ENCODE measurements at regions not wholly inside any gene's neighbourhood (a gene's known extent, or its start where the extent isn't known, plus 50 kb on each side); places are given as distances from the start of the nearest gene placed in this dataset.

- no peaks in the 10 kb centered on the region for H3K79me1 ChIP-seq (ENCODE audit: low read length)
- H3K4me3 ChIP-seq (ENCODE audit: low read length) = no peak overlapping the region
- no peak overlapping the region for H2BK5ac ChIP-seq (ENCODE audit: low read length)
- no peak overlapping the region for H3K4me2 ChIP-seq (ENCODE audit: low read length)
- WGBS (ENCODE audit: extremely low coverage, insufficient coverage, low lambda C conversion rate) = no CpG with 5 or more reads among the region's 3 CpGs
- no peak overlapping the region for H3K56ac ChIP-seq (ENCODE audit: low read length)
- H3K79me2 ChIP-seq (ENCODE audit: control insufficient read depth, insufficient read depth, low read length) = no peaks in the 10 kb centered on the region
- no peak overlapping the region for H3K18ac ChIP-seq (ENCODE audit: low read length)
- H3K4ac ChIP-seq (ENCODE audit: low read depth, low read length) = no peak overlapping the region
- H2BK120ac ChIP-seq (ENCODE audit: low read depth, low read length) = no peak overlapping the region
- no peak overlapping the region for H2AK5ac ChIP-seq (ENCODE audit: low read length)
- H4K8ac ChIP-seq (ENCODE audit: low read depth, low read length) = no peak overlapping the region
- H3K23ac ChIP-seq (ENCODE audit: low read length) = no peak overlapping the region
- no peaks in the 10 kb centered on the region for H3K36me3 ChIP-seq (ENCODE audit: control insufficient read depth, insufficient read depth, low read length)
- H2BK15ac ChIP-seq (replicated peaks; ENCODE audit: low read depth) = no peak overlapping the region
- no peak overlapping the region for H3K9ac ChIP-seq (ENCODE audit: low read length)
- no peak for DNase-seq
- no peak overlapping the region for H3K27ac ChIP-seq (ENCODE audit: low read depth, low read length)
- no peaks in the 10 kb centered on the region for H3K27me3 ChIP-seq (ENCODE audit: insufficient read depth, low read length, poor library complexity)
- H3K4me1 ChIP-seq (ENCODE audit: control insufficient read depth, low read depth, low read length) = peaks cover 19% of the 10 kb centered on the region
- H4K5ac ChIP-seq (ENCODE audit: low read length) = no peak overlapping the region
Observed at GRCh38 chr2:236689981-236690380, 120.4 kb downstream of the ACKR3 start.

GRCh38 chr2:236690726-236691125 lies 121.1 kb downstream of the ACKR3 start:
- H3K27ac ChIP-seq (ENCODE audit: low read depth, low read length) = no peak overlapping the region
- no peaks in the 10 kb centered on the region for H3K27me3 ChIP-seq (ENCODE audit: insufficient read depth, low read length, poor library complexity)
- no peak overlapping the region for H3K4ac ChIP-seq (ENCODE audit: low read depth, low read length)
- H3K79me1 ChIP-seq (ENCODE audit: low read length) = no peaks in the 10 kb centered on the region
- no peak overlapping the region for H3K56ac ChIP-seq (ENCODE audit: low read length)
- H3K79me2 ChIP-seq (ENCODE audit: control insufficient read depth, insufficient read depth, low read length) = no peaks in the 10 kb centered on the region
- no peaks in the 10 kb centered on the region for H3K36me3 ChIP-seq (ENCODE audit: control insufficient read depth, insufficient read depth, low read length)
- H3K23ac ChIP-seq (ENCODE audit: low read length) = peak overlapping the region; percentile 70
- no peak for DNase-seq
- peak overlapping the region; percentile 50 for H2AK5ac ChIP-seq (ENCODE audit: low read length)
- no peak overlapping the region for H2BK120ac ChIP-seq (ENCODE audit: low read depth, low read length)
- H2BK15ac ChIP-seq (replicated peaks; ENCODE audit: low read depth) = no peak overlapping the region
- no peak overlapping the region for H2BK5ac ChIP-seq (ENCODE audit: low read length)
- no peak overlapping the region for H3K4me2 ChIP-seq (ENCODE audit: low read length)
- H3K9ac ChIP-seq (ENCODE audit: low read length) = no peak overlapping the region
- H4K8ac ChIP-seq (ENCODE audit: low read depth, low read length) = no peak overlapping the region
- H3K4me1 ChIP-seq (ENCODE audit: control insufficient read depth, low read depth, low read length) = peaks cover 19% of the 10 kb centered on the region
- H3K4me3 ChIP-seq (ENCODE audit: low read length) = no peak overlapping the region
- WGBS (ENCODE audit: extremely low coverage, insufficient coverage, low lambda C conversion rate) = no CpG with 5 or more reads among the region's 3 CpGs
- H4K5ac ChIP-seq (ENCODE audit: low read length) = no peak overlapping the region
- peak overlapping the region; percentile 2 for H3K18ac ChIP-seq (ENCODE audit: low read length)

- H3K79me2 ChIP-seq (ENCODE audit: control insufficient read depth, insufficient read depth, low read length) = no peaks in the 10 kb centered on the region
- no peak overlapping the region for H4K5ac ChIP-seq (ENCODE audit: low read length)
- no peak overlapping the region for H3K4me2 ChIP-seq (ENCODE audit: low read length)
- H2BK15ac ChIP-seq (replicated peaks; ENCODE audit: low read depth) = no peak overlapping the region
- no peak overlapping the region for H3K9ac ChIP-seq (ENCODE audit: low read length)
- peak overlapping the region; percentile 34 for H3K27ac ChIP-seq (ENCODE audit: low read depth, low read length)
- H3K27me3 ChIP-seq (ENCODE audit: insufficient read depth, low read length, poor library complexity) = no peaks in the 10 kb centered on the region
- peak overlapping the region; percentile 76 for H2BK5ac ChIP-seq (ENCODE audit: low read length)
- H4K8ac ChIP-seq (ENCODE audit: low read depth, low read length) = peak overlapping the region; percentile 57
- H3K4me1 ChIP-seq (ENCODE audit: control insufficient read depth, low read depth, low read length) = peaks cover 13% of the 10 kb centered on the region
- H2BK120ac ChIP-seq (ENCODE audit: low read depth, low read length) = peak overlapping the region; percentile 55
- no peak overlapping the region for H2AK5ac ChIP-seq (ENCODE audit: low read length)
- peak; percentile 78 for DNase-seq
- H3K79me1 ChIP-seq (ENCODE audit: low read length) = no peaks in the 10 kb centered on the region
- no peaks in the 10 kb centered on the region for H3K36me3 ChIP-seq (ENCODE audit: control insufficient read depth, insufficient read depth, low read length)
- H3K23ac ChIP-seq (ENCODE audit: low read length) = peak overlapping the region; percentile 75
- WGBS (ENCODE audit: extremely low coverage, insufficient coverage, low lambda C conversion rate) = no CpG with 5 or more reads among the region's 6 CpGs
- no peak overlapping the region for H3K4me3 ChIP-seq (ENCODE audit: low read length)
- H3K4ac ChIP-seq (ENCODE audit: low read depth, low read length) = peak overlapping the region; percentile 60
- H3K56ac ChIP-seq (ENCODE audit: low read length) = peak overlapping the region; percentile 62
- H3K18ac ChIP-seq (ENCODE audit: low read length) = peak overlapping the region; percentile 82
Observed at GRCh38 chr2:236691799-236692167, 122.2 kb downstream of the ACKR3 start.

GRCh38 chr2:236692937-236693336 lies 123.3 kb downstream of the ACKR3 start:
- Histone ChIP-seq H3K18ac (ENCODE audit: low read length) (no peak overlapping the region), H2AK5ac (ENCODE audit: low read length) (peak overlapping the region; percentile 93), H3K56ac (ENCODE audit: low read length) (peak overlapping the region; percentile 80), H4K8ac (ENCODE audit: low read depth, low read length) (no peak overlapping the region), H3K23ac (ENCODE audit: low read length) (no peak overlapping the region), H3K79me2 (ENCODE audit: control insufficient read depth, insufficient read depth, low read length) (no peaks in the 10 kb centered on the region), H3K27ac (ENCODE audit: low read depth, low read length) (no peak overlapping the region), H3K4ac (ENCODE audit: low read depth, low read length) (no peak overlapping the region), H3K4me3 (ENCODE audit: low read length) (no peak overlapping the region), H4K5ac (ENCODE audit: low read length) (no peak overlapping the region), H3K4me2 (ENCODE audit: low read length) (no peak overlapping the region), H3K27me3 (ENCODE audit: insufficient read depth, low read length, poor library complexity) (no peaks in the 10 kb centered on the region), H3K79me1 (ENCODE audit: low read length) (no peaks in the 10 kb centered on the region), H3K9ac (ENCODE audit: low read length) (no peak overlapping the region), H2BK15ac (replicated peaks; ENCODE audit: low read depth) (no peak overlapping the region), H3K4me1 (ENCODE audit: control insufficient read depth, low read depth, low read length) (peaks cover 13% of the 10 kb centered on the region), H3K36me3 (ENCODE audit: control insufficient read depth, insufficient read depth, low read length) (no peaks in the 10 kb centered on the region), H2BK120ac (ENCODE audit: low read depth, low read length) (no peak overlapping the region), H2BK5ac (ENCODE audit: low read length) (no peak overlapping the region)
- WGBS (ENCODE audit: extremely low coverage, insufficient coverage, low lambda C conversion rate) = no CpG with 5 or more reads among the region's 7 CpGs
- no peak for DNase-seq

GRCh38 chr2:236693531-236693930 lies 123.9 kb downstream of the ACKR3 start:
- Histone ChIP-seq H3K36me3 (ENCODE audit: control insufficient read depth, insufficient read depth, low read length) (no peaks in the 10 kb centered on the region), H3K27me3 (ENCODE audit: insufficient read depth, low read length, poor library complexity) (no peaks in the 10 kb centered on the region), H3K4ac (ENCODE audit: low read depth, low read length) (no peak overlapping the region), H3K27ac (ENCODE audit: low read depth, low read length) (no peak overlapping the region), H4K8ac (ENCODE audit: low read depth, low read length) (no peak overlapping the region), H3K79me2 (ENCODE audit: control insufficient read depth, insufficient read depth, low read length) (no peaks in the 10 kb centered on the region), H2BK15ac (replicated peaks; ENCODE audit: low read depth) (no peak overlapping the region), H3K23ac (ENCODE audit: low read length) (no peak overlapping the region), H3K79me1 (ENCODE audit: low read length) (no peaks in the 10 kb centered on the region), H3K56ac (ENCODE audit: low read length) (no peak overlapping the region), H3K4me3 (ENCODE audit: low read length) (no peak overlapping the region), H3K4me2 (ENCODE audit: low read length) (no peak overlapping the region), H3K4me1 (ENCODE audit: control insufficient read depth, low read depth, low read length) (peaks cover 13% of the 10 kb centered on the region), H2BK120ac (ENCODE audit: low read depth, low read length) (no peak overlapping the region), H2BK5ac (ENCODE audit: low read length) (no peak overlapping the region), H3K9ac (ENCODE audit: low read length) (no peak overlapping the region), H2AK5ac (ENCODE audit: low read length) (no peak overlapping the region), H3K18ac (ENCODE audit: low read length) (peak overlapping the region; percentile 21), H4K5ac (ENCODE audit: low read length) (no peak overlapping the region)
- no CpG with 5 or more reads among the region's 4 CpGs for WGBS (ENCODE audit: extremely low coverage, insufficient coverage, low lambda C conversion rate)
- DNase-seq = peak; percentile 62

GRCh38 chr2:236694146-236694888 lies 124.7 kb downstream of the ACKR3 start:
- Histone ChIP-seq H2BK120ac (ENCODE audit: low read depth, low read length) (no peak overlapping the region), H3K18ac (ENCODE audit: low read length) (peak overlapping the region; percentile 21), H3K4ac (ENCODE audit: low read depth, low read length) (no peak overlapping the region), H3K27ac (ENCODE audit: low read depth, low read length) (no peak overlapping the region), H3K56ac (ENCODE audit: low read length) (no peak overlapping the region), H4K5ac (ENCODE audit: low read length) (no peak overlapping the region), H3K27me3 (ENCODE audit: insufficient read depth, low read length, poor library complexity) (no peaks in the 10 kb centered on the region), H4K8ac (ENCODE audit: low read depth, low read length) (no peak overlapping the region), H3K79me2 (ENCODE audit: control insufficient read depth, insufficient read depth, low read length) (no peaks in the 10 kb centered on the region), H3K9ac (ENCODE audit: low read length) (no peak overlapping the region), H3K4me2 (ENCODE audit: low read length) (no peak overlapping the region), H2BK5ac (ENCODE audit: low read length) (no peak overlapping the region), H3K23ac (ENCODE audit: low read length) (no peak overlapping the region), H3K4me1 (ENCODE audit: control insufficient read depth, low read depth, low read length) (peaks cover 13% of the 10 kb centered on the region), H2BK15ac (replicated peaks; ENCODE audit: low read depth) (no peak overlapping the region), H3K4me3 (ENCODE audit: low read length) (no peak overlapping the region), H3K79me1 (ENCODE audit: low read length) (no peaks in the 10 kb centered on the region), H2AK5ac (ENCODE audit: low read length) (no peak overlapping the region), H3K36me3 (ENCODE audit: control insufficient read depth, insufficient read depth, low read length) (no peaks in the 10 kb centered on the region)
- DNase-seq = peak; percentile 31
- WGBS (ENCODE audit: extremely low coverage, insufficient coverage, low lambda C conversion rate) = no CpG with 5 or more reads among the region's 10 CpGs

All from mesendoderm (in vitro differentiated cells).